ENCODE measurements at regions not wholly inside any gene's neighbourhood (a gene's known extent, or its start where the extent isn't known, plus 50 kb on each side); places are given as distances from the start of the nearest gene placed in this dataset.
"Not testable (repeated sequence)": the region's sequence is repeated elsewhere in the genome, so short reads cannot be mapped to it uniquely, and the experiment has no call there.

DNA sequence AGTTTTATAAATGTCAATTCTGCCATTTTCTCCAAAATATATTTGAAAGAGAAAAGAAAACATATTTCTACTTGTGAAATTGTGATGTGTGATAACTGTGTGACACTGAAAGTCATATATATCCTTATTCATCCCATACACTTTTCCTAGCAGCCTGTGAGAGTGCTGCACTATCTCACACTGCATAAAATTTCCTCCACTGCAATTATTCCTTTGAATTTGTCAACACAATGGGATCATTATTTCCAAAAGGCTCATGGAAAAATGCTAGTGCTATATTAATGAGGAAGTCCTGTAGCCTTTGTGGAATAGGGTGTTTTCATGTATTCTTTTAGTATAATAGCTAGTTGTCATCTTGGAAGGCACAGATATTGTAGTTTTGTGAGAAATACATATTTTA lies 504.1 kb downstream of the RPL10L start:
- no peak for DNase-seq

DNA sequence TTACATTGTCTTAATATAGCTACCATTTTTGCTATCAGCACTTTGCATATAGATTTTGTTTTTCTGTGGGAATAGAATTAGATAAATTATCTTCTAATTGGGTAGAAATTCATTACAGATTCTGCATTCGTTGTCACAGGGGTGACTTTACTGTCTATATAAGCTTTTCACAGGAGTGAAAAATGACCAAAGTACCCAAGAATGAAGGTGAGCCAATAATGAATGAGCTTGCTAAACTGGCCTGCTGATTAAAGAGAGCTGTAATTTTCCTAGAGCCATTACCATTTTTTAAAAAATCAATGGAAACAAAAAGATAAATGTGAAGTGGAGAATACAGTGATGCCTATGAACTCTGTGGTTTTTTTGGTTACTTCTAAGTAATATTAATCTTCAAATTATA lies 504.6 kb downstream of the RPL10L start:
- no peak for DNase-seq

DNA sequence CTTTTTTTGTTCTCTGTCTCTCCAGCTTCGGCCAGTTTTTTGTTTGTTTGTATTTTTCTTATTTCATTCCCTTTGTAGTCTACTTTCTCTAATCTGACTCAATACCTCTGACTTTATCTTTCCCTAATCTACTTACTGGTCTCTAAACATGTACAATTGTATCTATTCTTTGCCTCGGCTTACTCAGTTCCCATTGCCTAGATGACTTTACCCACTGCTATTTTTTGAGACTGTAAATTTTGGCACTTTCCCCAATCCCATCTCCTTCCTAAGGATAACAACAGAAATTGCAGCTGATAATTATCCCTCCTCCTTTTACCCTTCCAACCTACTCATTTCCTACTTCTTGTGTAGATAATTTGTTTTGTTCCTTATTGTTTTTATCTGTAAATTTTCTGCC lies 511.1 kb downstream of the RPL10L start:
- no peak for DNase-seq

- no peak for DNase-seq
Observed at GRCh38 chr14:46139649-46140048, 511.9 kb downstream of the RPL10L start.

GRCh38 chr14:46137786-46138185 lies 513.8 kb downstream of the RPL10L start:
- no peak for DNase-seq

- DNase-seq: no peak
Observed at GRCh38 chr14:46136456-46136855, 515.1 kb downstream of the RPL10L start.

- no peak for DNase-seq
Observed at GRCh38 chr14:46108228-46108627, 543.4 kb downstream of the RPL10L start.

GRCh38 chr14:46100901-46101300 lies 550.7 kb downstream of the RPL10L start:
- DNase-seq: not testable (repeated sequence)

- no peak for DNase-seq
Observed at GRCh38 chr14:46091819-46092218, 559.8 kb downstream of the RPL10L start.

- DNase-seq: no peak
Observed at GRCh38 chr14:46087604-46088003, 564.0 kb downstream of the RPL10L start.

GRCh38 chr14:46074061-46074460 lies 577.5 kb downstream of the RPL10L start:
- no peak for DNase-seq

DNA sequence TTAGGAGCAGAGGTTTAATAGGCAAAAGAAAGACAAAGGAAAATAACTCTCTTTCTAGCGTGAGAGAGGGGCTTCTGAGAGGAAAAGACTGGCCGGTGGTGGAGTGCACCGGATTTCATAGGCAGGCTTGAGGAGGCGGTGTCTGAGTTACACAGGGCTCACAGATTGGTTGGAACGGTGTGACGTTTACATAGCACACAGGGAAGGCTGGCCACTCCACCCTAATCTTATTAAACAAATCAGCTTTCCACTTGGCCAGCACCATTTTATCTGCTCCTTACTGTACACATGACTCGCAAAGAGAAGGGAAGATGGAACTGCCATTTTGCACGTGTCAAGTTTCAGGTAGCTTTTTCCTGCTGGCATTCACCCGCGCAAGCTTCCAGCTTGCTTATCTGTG lies 587.7 kb downstream of the RPL10L start:
- DNase-seq: no peak

DNA sequence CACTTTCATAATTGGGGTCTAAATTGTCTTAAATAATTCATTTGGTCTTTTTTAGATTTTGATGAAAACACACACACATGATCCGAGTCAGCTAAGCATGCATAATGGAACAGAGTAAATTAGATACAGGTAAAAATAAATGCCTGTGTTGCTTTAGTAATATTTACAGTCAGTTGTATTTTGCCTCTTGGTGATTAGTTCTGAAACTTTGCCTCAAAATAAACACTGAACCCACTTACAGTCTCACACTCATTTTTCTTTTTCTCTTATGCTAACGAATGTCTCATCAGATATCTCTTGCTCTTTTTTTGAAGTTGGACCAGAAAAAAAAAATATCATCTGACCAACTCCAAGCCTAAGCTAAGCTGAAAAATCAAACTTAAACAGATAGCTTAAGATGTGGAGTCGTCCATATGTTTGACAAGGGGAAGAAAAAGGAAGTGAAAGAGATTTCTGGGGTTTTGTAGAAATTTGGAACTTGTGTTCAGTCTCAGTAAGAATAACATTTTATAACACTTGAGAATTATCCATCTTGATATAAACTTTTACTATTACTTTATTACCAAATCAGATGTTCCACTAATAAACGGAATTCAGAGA lies 592.5 kb downstream of the RPL10L start:
- no peak for DNase-seq

GRCh38 chr14:46057799-46058198 lies 593.8 kb downstream of the RPL10L start:
- no peak for DNase-seq

DNA sequence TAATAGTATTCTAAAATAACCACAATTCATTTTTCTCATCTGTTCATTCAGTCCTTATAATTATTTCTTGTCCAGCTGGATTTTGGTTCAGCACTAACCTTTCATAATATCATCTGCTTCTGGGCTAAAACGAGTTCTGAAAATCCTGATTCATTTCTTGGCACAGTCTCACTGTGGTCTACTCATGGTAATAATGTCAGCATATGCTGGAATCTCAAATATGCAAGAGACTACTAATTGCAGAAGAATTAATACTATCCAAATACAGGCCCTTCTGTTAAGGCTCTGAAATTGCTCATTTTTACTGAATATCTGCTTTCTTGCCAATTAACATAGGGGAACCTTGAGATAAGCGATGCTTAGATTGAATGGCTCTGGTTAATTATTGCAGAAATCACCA lies 597.1 kb downstream of the RPL10L start:
- no peak for DNase-seq

DNA sequence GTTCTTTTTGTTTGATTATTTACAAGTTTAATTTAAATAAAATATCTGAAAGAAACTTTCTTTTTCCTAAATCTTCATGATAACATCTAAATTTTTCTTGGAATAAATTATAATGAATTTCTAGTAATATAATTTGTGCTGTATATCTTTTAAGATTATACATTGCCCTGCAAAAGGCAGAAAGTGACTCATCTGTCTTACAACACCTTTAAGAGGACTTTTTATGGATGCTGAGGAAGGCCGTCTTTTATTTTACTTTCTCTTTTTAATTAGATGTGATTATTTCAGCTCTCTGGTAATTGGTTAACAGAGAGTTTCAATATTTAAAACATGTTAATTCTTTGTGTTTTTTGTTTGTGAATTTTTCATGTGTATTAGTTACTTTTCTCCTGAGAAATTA lies 598.4 kb downstream of the RPL10L start:
- DNase-seq: no peak

GRCh38 chr14:46051796-46052195 lies 599.8 kb downstream of the RPL10L start:
- no peak for DNase-seq

DNA sequence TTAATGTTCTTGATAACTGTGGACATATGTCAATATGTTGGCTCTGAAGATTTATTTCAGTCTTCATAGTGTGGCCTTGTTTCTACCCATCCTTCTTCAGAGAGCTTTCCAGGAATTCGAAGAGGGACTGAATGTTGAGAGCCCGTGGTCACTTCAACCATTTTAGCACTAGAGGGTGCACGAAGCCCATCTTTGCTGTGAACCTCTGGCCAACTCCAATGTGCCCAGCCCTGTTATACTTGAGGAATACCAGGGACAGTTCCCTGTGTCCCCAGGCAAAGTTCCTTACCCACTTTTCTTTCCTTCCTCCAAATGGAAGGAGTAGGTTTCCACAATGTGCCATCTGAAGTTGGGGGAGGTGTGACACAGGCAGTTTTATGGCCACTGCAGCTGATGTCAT lies 603.5 kb downstream of the RPL10L start:
- DNase-seq: no peak

GRCh38 chr14:46036099-46036498 lies 615.5 kb downstream of the RPL10L start:
- DNase-seq: no peak

DNA sequence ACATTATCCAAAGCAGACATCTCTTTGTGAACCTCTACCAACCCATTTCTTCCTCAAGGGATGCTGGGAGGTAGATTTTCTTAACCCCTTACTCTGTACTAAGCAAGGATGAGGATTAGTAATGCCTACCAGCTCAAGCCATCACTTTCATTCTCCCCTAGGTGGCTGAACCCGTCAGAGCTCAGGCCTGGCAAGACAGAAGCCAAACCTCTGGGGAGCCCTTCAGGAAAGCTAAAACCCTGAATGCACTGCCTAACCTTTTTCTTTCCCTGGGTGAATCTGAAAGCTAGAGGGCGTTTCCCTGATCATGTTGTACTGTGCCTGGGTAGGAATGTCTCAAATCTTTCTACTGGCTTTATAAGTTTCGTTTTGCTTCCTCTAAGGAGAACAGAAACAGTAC lies 617.3 kb downstream of the RPL10L start:
- DNase-seq: no peak

- DNase-seq: no peak
Observed at GRCh38 chr14:46018846-46019420, 632.6 kb downstream of the RPL10L start.

GRCh38 chr14:46008348-46008747 lies 643.2 kb downstream of the RPL10L start:
- DNase-seq: no peak

DNA sequence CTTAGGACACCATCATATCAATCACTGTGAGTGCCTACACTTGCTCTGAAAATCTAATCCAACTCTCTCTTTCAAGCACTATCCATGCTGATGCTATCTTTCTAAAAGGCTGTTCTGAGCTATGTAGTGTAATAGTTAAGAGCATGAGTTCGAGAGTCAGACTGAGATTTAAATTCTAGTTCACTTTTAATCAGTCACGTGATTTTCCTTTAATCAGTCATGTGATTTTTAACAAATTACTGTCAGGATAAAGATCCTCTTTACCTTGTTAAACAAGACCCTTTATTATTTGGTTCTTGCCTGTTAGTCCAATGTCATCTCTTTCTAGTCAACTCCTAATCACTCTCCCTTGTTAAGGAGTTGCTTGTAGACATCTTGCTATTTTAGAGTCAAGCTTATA lies 653.0 kb downstream of the RPL10L start:
- no peak for DNase-seq

DNA sequence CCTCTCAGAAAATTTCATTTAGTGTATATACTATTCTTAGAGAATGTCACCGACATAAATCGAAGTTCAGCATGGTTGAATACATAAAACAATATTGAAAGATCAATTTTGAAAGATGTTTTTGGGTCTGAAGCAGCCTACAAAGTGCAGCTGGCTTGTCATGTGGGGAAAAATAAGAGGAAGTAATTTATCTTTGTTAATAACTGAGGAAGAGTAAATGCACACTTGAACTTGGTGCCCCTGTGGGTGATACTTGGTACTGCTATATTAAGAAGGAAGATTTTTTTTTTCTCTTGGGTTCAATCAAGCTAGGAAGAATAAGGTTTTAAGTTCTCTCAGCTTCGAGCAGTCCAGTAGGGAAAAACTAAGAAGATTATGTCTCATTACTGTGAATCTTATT lies 661.3 kb downstream of the RPL10L start:
- no peak for DNase-seq

DNA sequence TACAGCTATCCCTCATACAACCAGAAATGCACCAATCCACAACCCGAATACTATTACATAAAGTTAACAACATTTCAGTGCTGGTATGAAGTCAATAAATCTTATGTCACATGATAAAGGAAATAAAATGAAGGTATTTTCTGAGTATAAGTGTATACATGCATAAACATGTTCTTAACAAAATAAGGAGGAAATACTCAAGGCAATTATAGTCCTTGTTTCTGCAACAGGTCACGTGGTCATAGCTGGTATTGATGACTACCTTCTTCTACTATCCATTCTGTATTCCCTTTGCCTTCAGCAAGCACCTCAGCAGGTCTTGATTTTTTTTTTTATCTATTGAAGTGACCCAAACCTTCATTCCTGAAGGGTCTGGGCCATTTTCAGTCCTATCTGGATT lies 675.6 kb downstream of the RPL10L start:
- DNase-seq: no peak

All from inflammatory macrophage treated with lipopolysaccharide for 1 hour (primary cell).